ENCODE measurements at regions not wholly inside any gene's neighbourhood (a gene's known extent, or its start where the extent isn't known, plus 50 kb on each side); places are given as distances from the start of the nearest gene placed in this dataset.

DNA sequence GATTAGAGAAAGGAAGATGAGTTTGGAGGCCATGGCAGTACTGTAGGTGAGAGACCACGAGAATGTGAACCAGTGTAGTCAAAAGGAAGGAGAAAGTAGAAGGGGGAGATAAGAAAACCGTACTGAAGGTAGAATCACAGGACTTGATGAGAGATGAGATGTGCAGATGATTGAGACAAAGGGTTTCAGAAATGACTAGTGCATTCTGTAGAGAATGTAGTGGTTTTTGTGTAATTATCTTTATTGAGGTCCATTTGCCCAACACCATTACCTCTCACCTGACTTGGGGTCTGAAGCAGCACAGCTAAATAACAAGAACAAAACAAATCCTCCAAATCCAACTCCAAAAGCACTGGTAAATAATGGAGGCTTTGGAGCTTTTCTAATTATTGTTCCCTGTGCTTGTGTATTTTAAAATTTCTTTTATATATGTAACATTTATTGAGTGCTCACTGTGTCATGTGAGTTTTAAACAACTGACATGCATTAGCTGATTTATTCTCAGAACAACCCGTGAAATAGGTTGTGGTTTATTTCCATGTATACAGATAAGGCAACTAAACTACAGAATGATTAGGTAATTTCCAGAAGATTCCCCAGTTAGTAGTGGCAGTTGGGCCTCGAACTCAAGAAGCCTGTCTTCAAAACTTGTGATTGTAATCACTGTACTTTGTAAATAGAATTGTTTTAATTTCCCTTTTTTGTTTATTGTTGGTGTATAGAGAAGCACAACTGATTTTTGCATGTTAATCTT is 390.0 kb downstream of the AEBP2 start:
- H4K8ac ChIP-seq (ENCODE audit: low read depth, low read length) = no peak overlapping the region
- H3K14ac ChIP-seq (ENCODE audit: low read length) = no peak overlapping the region
- no peaks in the 10 kb centered on the region for H3K27me3 ChIP-seq (ENCODE audit: insufficient read depth, low read length)
- H3K23ac ChIP-seq (ENCODE audit: low read length) = no peak overlapping the region
- no peaks in the 10 kb centered on the region for H3K79me2 ChIP-seq (ENCODE audit: control insufficient read depth, insufficient read depth, low read length, poor library complexity)
- no peak overlapping the region for H3K18ac ChIP-seq (ENCODE audit: low read length)
- H4K91ac ChIP-seq (ENCODE audit: low read depth, low read length) = no peak overlapping the region
- no peak overlapping the region for H3K9ac ChIP-seq (ENCODE audit: low read length)
- no peaks in the 10 kb centered on the region for H3K9me3 ChIP-seq (ENCODE audit: insufficient read depth, low read depth, low read length)
- H2BK5ac ChIP-seq (ENCODE audit: low read depth, low read length, poor library complexity) = no peak overlapping the region
- H3K79me1 ChIP-seq (ENCODE audit: low read length) = no peaks in the 10 kb centered on the region
- no peak for DNase-seq
- no peaks in the 10 kb centered on the region for H3K4me1 ChIP-seq (ENCODE audit: control insufficient read depth in 1 of 2, insufficient read depth in 2 of 2, low read length in 2 of 2)
- H4K12ac ChIP-seq (ENCODE audit: low read depth, low read length) = no peak overlapping the region
- no peaks in the 10 kb centered on the region for H3K36me3 ChIP-seq (ENCODE audit: control insufficient read depth in 1 of 2, insufficient read depth in 2 of 2, low read length in 2 of 2)
- H3K27ac ChIP-seq (ENCODE audit: low read depth, low read length) = no peak overlapping the region
- H2BK120ac ChIP-seq (ENCODE audit: insufficient read depth, low read length, poor library complexity) = no peak overlapping the region
- no peak overlapping the region for H3K4ac ChIP-seq (ENCODE audit: low read depth, low read length)
- H3K4me2 ChIP-seq (ENCODE audit: low read length) = no peak overlapping the region
- H3K4me3 ChIP-seq (ENCODE audit: low read depth, low read length) = no peak overlapping the region
- H2AK5ac ChIP-seq (ENCODE audit: low read length) = no peak overlapping the region
- no peak overlapping the region for H2BK12ac ChIP-seq (ENCODE audit: low read length)
- H2AFZ ChIP-seq (ENCODE audit: insufficient read depth, low read length, poor library complexity) = no peak overlapping the region
- WGBS (ENCODE audit: extremely low coverage, insufficient coverage, insufficient read length) = no CpG with 5 or more reads among the region's 4 CpGs

DNA sequence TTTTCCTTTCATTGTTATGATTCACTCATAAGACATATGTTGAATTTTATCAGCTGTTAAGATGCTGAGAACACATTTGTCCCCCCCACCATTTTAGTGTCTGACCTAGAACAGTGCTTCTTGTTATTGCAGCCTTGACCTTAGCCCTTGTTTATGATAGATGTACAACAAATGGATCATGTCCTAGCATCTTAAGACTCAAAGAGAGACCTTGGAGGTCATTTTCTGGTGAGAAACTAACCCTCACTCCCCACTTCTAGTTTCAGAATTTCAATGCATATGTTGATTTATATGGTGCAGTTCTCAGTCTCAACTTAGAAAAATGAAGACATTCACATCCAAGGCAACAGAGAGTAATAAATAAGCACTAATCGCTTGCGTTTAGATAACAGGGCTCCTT is 391.2 kb downstream of the AEBP2 start:
- Histone ChIP-seq H2AFZ (ENCODE audit: insufficient read depth, low read length, poor library complexity) (no peak overlapping the region), H3K14ac (ENCODE audit: low read length) (no peak overlapping the region), H4K12ac (ENCODE audit: low read depth, low read length) (no peak overlapping the region), H3K36me3 (ENCODE audit: control insufficient read depth in 1 of 2, insufficient read depth in 2 of 2, low read length in 2 of 2) (no peaks in the 10 kb centered on the region), H2BK12ac (ENCODE audit: low read length) (no peak overlapping the region), H3K9ac (ENCODE audit: low read length) (no peak overlapping the region), H3K79me2 (ENCODE audit: control insufficient read depth, insufficient read depth, low read length, poor library complexity) (no peaks in the 10 kb centered on the region), H4K8ac (ENCODE audit: low read depth, low read length) (no peak overlapping the region), H2BK120ac (ENCODE audit: insufficient read depth, low read length, poor library complexity) (no peak overlapping the region), H3K79me1 (ENCODE audit: low read length) (no peaks in the 10 kb centered on the region), H3K27me3 (ENCODE audit: insufficient read depth, low read length) (no peaks in the 10 kb centered on the region), H3K4me2 (ENCODE audit: low read length) (no peak overlapping the region), H4K91ac (ENCODE audit: low read depth, low read length) (no peak overlapping the region), H3K4me3 (ENCODE audit: low read depth, low read length) (no peak overlapping the region), H3K4ac (ENCODE audit: low read depth, low read length) (no peak overlapping the region), H3K23ac (ENCODE audit: low read length) (no peak overlapping the region), H3K27ac (ENCODE audit: low read depth, low read length) (no peak overlapping the region), H3K4me1 (ENCODE audit: control insufficient read depth in 1 of 2, insufficient read depth in 2 of 2, low read length in 2 of 2) (no peaks in the 10 kb centered on the region), H2BK5ac (ENCODE audit: low read depth, low read length, poor library complexity) (no peak overlapping the region), H2AK5ac (ENCODE audit: low read length) (no peak overlapping the region), H3K9me3 (ENCODE audit: insufficient read depth, low read depth, low read length) (no peaks in the 10 kb centered on the region), H3K18ac (ENCODE audit: low read length) (no peak overlapping the region)
- no peak for DNase-seq
- WGBS (ENCODE audit: extremely low coverage, insufficient coverage, insufficient read length) = no CpG with 5 or more reads among the region's 2 CpGs

DNA sequence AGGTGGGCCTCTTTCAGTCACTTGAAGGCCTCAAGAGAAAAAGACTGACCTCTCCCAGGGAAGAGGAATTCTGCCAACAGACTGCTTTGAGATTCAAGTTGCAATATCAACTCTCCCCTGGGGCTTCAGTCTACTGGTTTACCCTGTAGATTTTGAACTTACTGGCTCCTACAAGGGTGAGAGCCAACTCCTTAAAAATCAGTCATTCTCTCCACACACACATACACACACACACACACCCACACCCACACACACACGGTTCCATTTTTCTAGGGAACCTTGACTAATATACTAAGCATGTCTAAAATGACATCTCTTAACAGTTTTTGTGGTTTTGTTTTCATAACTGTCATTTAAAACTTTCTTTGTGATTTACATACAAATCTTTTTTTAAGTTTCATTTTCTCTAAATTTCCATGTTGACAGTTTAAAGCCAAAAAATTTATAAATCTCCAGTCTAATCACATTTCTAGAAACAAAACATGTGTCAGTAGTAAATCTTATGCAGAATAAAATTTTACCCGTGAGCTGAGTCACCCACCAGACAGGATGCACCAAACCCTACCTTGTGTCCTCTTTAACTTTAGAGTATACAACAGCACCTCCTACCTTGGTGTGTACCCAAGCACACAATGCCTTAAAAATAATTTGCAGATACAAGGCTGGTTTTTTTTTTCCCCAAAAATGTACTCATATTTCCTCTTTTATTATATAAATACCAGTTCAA is 394.6 kb downstream of the AEBP2 start:
- H2BK5ac ChIP-seq (ENCODE audit: low read depth, low read length, poor library complexity) = no peak overlapping the region
- no peak overlapping the region for H2AFZ ChIP-seq (ENCODE audit: insufficient read depth, low read length, poor library complexity)
- no peaks in the 10 kb centered on the region for H3K79me1 ChIP-seq (ENCODE audit: low read length)
- no peak overlapping the region for H3K14ac ChIP-seq (ENCODE audit: low read length)
- H4K12ac ChIP-seq (ENCODE audit: low read depth, low read length) = no peak overlapping the region
- no peaks in the 10 kb centered on the region for H3K79me2 ChIP-seq (ENCODE audit: control insufficient read depth, insufficient read depth, low read length, poor library complexity)
- H3K27ac ChIP-seq (ENCODE audit: low read depth, low read length) = no peak overlapping the region
- no peaks in the 10 kb centered on the region for H3K27me3 ChIP-seq (ENCODE audit: insufficient read depth, low read length)
- H3K4ac ChIP-seq (ENCODE audit: low read depth, low read length) = no peak overlapping the region
- H2BK12ac ChIP-seq (ENCODE audit: low read length) = no peak overlapping the region
- no CpG with 5 or more reads among the region's 2 CpGs for WGBS (ENCODE audit: extremely low coverage, insufficient coverage, insufficient read length)
- no peak overlapping the region for H2BK120ac ChIP-seq (ENCODE audit: insufficient read depth, low read length, poor library complexity)
- no peaks in the 10 kb centered on the region for H3K9me3 ChIP-seq (ENCODE audit: insufficient read depth, low read depth, low read length)
- no peak for DNase-seq
- H3K4me2 ChIP-seq (ENCODE audit: low read length) = no peak overlapping the region
- no peak overlapping the region for H4K91ac ChIP-seq (ENCODE audit: low read depth, low read length)
- no peak overlapping the region for H3K18ac ChIP-seq (ENCODE audit: low read length)
- H3K4me3 ChIP-seq (ENCODE audit: low read depth, low read length) = no peak overlapping the region
- no peaks in the 10 kb centered on the region for H3K4me1 ChIP-seq (ENCODE audit: control insufficient read depth in 1 of 2, insufficient read depth in 2 of 2, low read length in 2 of 2)
- no peak overlapping the region for H4K8ac ChIP-seq (ENCODE audit: low read depth, low read length)
- no peaks in the 10 kb centered on the region for H3K36me3 ChIP-seq (ENCODE audit: control insufficient read depth in 1 of 2, insufficient read depth in 2 of 2, low read length in 2 of 2)
- no peak overlapping the region for H3K23ac ChIP-seq (ENCODE audit: low read length)
- no peak overlapping the region for H3K9ac ChIP-seq (ENCODE audit: low read length)
- H2AK5ac ChIP-seq (ENCODE audit: low read length) = no peak overlapping the region

DNA sequence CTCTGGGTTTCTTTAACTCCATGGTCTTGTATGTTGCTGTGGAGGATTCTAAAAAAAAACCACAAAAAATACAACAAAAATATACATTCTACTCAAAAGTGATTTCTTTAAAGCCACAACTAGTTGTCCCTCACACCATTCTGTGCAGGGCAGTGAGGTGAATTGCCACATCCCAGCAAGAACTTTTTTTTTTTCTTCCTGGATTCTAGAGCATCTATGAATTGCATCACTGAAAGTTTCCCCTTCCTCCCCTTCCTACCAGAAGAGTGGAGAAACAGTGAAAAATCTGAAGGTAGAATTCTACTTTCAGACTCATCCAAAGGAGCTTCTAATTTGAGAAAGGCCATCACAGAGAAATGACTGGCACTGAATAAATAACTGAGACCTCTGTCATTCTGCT is 395.3 kb downstream of the AEBP2 start:
- Histone ChIP-seq H4K8ac (ENCODE audit: low read depth, low read length) (no peak overlapping the region), H2BK12ac (ENCODE audit: low read length) (no peak overlapping the region), H2BK5ac (ENCODE audit: low read depth, low read length, poor library complexity) (no peak overlapping the region), H3K4me2 (ENCODE audit: low read length) (no peak overlapping the region), H4K91ac (ENCODE audit: low read depth, low read length) (no peak overlapping the region), H3K4ac (ENCODE audit: low read depth, low read length) (no peak overlapping the region), H2BK120ac (ENCODE audit: insufficient read depth, low read length, poor library complexity) (no peak overlapping the region), H3K18ac (ENCODE audit: low read length) (no peak overlapping the region), H3K9ac (ENCODE audit: low read length) (no peak overlapping the region), H3K14ac (ENCODE audit: low read length) (no peak overlapping the region), H3K23ac (ENCODE audit: low read length) (no peak overlapping the region), H3K79me2 (ENCODE audit: control insufficient read depth, insufficient read depth, low read length, poor library complexity) (no peaks in the 10 kb centered on the region), H2AK5ac (ENCODE audit: low read length) (no peak overlapping the region), H3K36me3 (ENCODE audit: control insufficient read depth in 1 of 2, insufficient read depth in 2 of 2, low read length in 2 of 2) (no peaks in the 10 kb centered on the region), H4K12ac (ENCODE audit: low read depth, low read length) (no peak overlapping the region), H3K27me3 (ENCODE audit: insufficient read depth, low read length) (no peaks in the 10 kb centered on the region), H2AFZ (ENCODE audit: insufficient read depth, low read length, poor library complexity) (no peak overlapping the region), H3K9me3 (ENCODE audit: insufficient read depth, low read depth, low read length) (no peaks in the 10 kb centered on the region), H3K79me1 (ENCODE audit: low read length) (no peaks in the 10 kb centered on the region), H3K27ac (ENCODE audit: low read depth, low read length) (no peak overlapping the region), H3K4me3 (ENCODE audit: low read depth, low read length) (no peak overlapping the region), H3K4me1 (ENCODE audit: control insufficient read depth in 1 of 2, insufficient read depth in 2 of 2, low read length in 2 of 2) (no peaks in the 10 kb centered on the region)
- no peak for DNase-seq
